GM23338 (cell line): ENCODE measurements at regions not wholly inside any gene's neighbourhood (a gene's known extent, or its start where the extent isn't known, plus 50 kb on each side); places are given as distances from the start of the nearest gene placed in this dataset.

ENCODE experiments used
- ATAC-seq: fragments of 200-7000 bp; cut with Tn5 transposase; 3 replicates; pipeline ENCODE4 v1.9.1; 2020
- DNase-seq: peaks from one replicate; pipeline ENCODE4 v3.0.0-alpha.2; 2015; ENCODE audit warnings: low spot score
- H2AFZ ChIP-seq: fragments of 200-600 bp; sonication (generic); 2 replicates; pipeline ENCODE4 v1.8.0; 2016; ENCODE audit warnings: antibody characterized with exemption, mild to moderate bottlenecking, moderate library complexity
- H3F3A ChIP-seq: fragments of 200-600 bp; sonication (generic); replicated peaks from 2 replicates; pipeline ENCODE4 v1.8.0; 2017; ENCODE audit warnings: antibody characterized with exemption, mixed run types, low read depth
- H3K27ac ChIP-seq: fragments of 200-600 bp; sonication (generic); 2 replicates; pipeline ENCODE4 v1.6.1; 2016; ENCODE audit warnings: low read depth
- H3K27me3 ChIP-seq: fragments of 200-600 bp; sonication (generic); 2 replicates; pipeline ENCODE4 v1.8.0; 2016; ENCODE audit warnings: mild to moderate bottlenecking, mixed run types, moderate library complexity; ENCODE audit not compliant: insufficient read depth
- H3K36me3 ChIP-seq: fragments of 200-600 bp; sonication (generic); 2 replicates; pipeline ENCODE4 v1.8.0; 2016; ENCODE audit warnings: mild to moderate bottlenecking; ENCODE audit not compliant: insufficient read depth
- H3K4me1 ChIP-seq: fragments of 200-600 bp; sonication (generic); 2 replicates; pipeline ENCODE4 v1.8.0; 2016; ENCODE audit warnings: mild to moderate bottlenecking, moderate library complexity; ENCODE audit not compliant: insufficient read depth
- H3K4me2 ChIP-seq: fragments of 200-600 bp; sonication (generic); 2 replicates; pipeline ENCODE4 v1.7.1; 2017; ENCODE audit warnings: mixed run types
- H3K4me3 ChIP-seq: fragments of 200-600 bp; sonication (generic); 2 replicates; pipeline ENCODE4 v1.6.1; 2016; ENCODE audit warnings: mixed run types
- H3K79me2 ChIP-seq: fragments of 200-600 bp; sonication (generic); replicated peaks from 2 replicates; pipeline ENCODE4 v1.8.0; 2017; ENCODE audit warnings: mild to moderate bottlenecking; ENCODE audit not compliant: insufficient read depth
- H3K9me2 ChIP-seq: fragments of 200-600 bp; sonication (generic); 2 replicates; pipeline ENCODE4 v1.8.0; 2017; ENCODE audit not compliant: insufficient read depth
- H4K20me1 ChIP-seq: fragments of 200-600 bp; sonication (generic); replicated peaks from 2 replicates; pipeline ENCODE4 v1.8.0; 2017; ENCODE audit warnings: mild to moderate bottlenecking; ENCODE audit not compliant: insufficient read depth
- H3K27ac Mint-ChIP-seq: 2 replicates; pipeline ENCODE4 v1.8.0; 2020; ENCODE audit warnings: inconsistent platforms, mild to moderate bottlenecking, moderate library complexity, mixed read lengths
- H3K27me3 Mint-ChIP-seq: 3 replicates; pipeline ENCODE4 v1.8.0; 2022; ENCODE audit warnings: low read depth, mild to moderate bottlenecking, moderate library complexity, mixed read lengths, inconsistent platforms; ENCODE audit not compliant: insufficient read depth, poor library complexity
- H3K36me3 Mint-ChIP-seq: 3 replicates; pipeline ENCODE4 v1.8.0; 2021; ENCODE audit warnings: low read depth, mild to moderate bottlenecking, inconsistent platforms, moderate library complexity, mixed read lengths
- H3K4me1 Mint-ChIP-seq: 3 replicates; pipeline ENCODE4 v1.8.0; 2020; ENCODE audit warnings: mild to moderate bottlenecking, inconsistent platforms, mixed read lengths
- H3K4me3 Mint-ChIP-seq: 3 replicates; pipeline ENCODE4 v1.8.0; 2021; ENCODE audit warnings: moderate library complexity, mild to moderate bottlenecking, inconsistent platforms, mixed read lengths
- H3K9me3 Mint-ChIP-seq: 3 replicates; pipeline ENCODE4 v1.8.0; 2020; ENCODE audit warnings: moderate library complexity, mild to moderate bottlenecking, inconsistent platforms, mixed read lengths
- CREB1 ChIP-seq: fragments of 250-450 bp; sonication (Bioruptor Pico); IDR thresholded peaks from 2 replicates; pipeline ENCODE4 v1.5.0; 2020; ENCODE audit warnings: low read depth, mild to moderate bottlenecking, moderate library complexity
- CTCF ChIP-seq, 2 experiments: fragments of 200-600 bp in 1 of 2; sonication (generic) in 1 of 2; conservative IDR thresholded peaks; 2 replicates each; pipeline versions ENCODE4 v1.5.1 to v1.6.1; 2016 to 2017; ENCODE audit warnings: antibody characterized with exemption in 2 of 2, low read depth in 2 of 2, mild to moderate bottlenecking in 2 of 2, moderate library complexity in 1 of 2
- ETS1 ChIP-seq: IDR thresholded peaks from 2 replicates; pipeline ENCODE4 v1.6.1; 2016; ENCODE audit warnings: antibody characterized with exemption
- EZH2 ChIP-seq: fragments of 200-600 bp; sonication (generic); IDR thresholded peaks from one replicate; pipeline ENCODE4 v1.8.0; 2017; ENCODE audit warnings: antibody characterized with exemption, mild to moderate bottlenecking, low read depth; ENCODE audit not compliant: unreplicated experiment
- POLR2AphosphoS5 ChIP-seq: IDR thresholded peaks from 2 replicates; pipeline ENCODE4 v1.6.1; 2016; ENCODE audit warnings: antibody characterized with exemption, low read depth
- STAT1 ChIP-seq: IDR thresholded peaks from one replicate; pipeline ENCODE4 v1.6.1; 2016; ENCODE audit warnings: antibody characterized with exemption; ENCODE audit not compliant: unreplicated experiment
- ZNF114 ChIP-seq: fragments of 250-450 bp; sonication (Bioruptor Pico); IDR thresholded peaks from 2 replicates; pipeline ENCODE4 v1.5.0; 2020; ENCODE audit warnings: mild to moderate bottlenecking, moderate library complexity
- ZNF331 ChIP-seq: fragments of 250-450 bp; sonication (Bioruptor Pico); IDR thresholded peaks from 2 replicates; pipeline ENCODE4 v1.5.0; 2020; ENCODE audit warnings: low read depth, mild to moderate bottlenecking, moderate library complexity

GRCh38 chr20:1802385-1803060 lies 92.7 kb upstream of the SIRPA start:
- no peak for TF ChIP-seq CREB1
- TF ChIP-seq CTCF (conservative IDR thresholded peaks at IDR 0.05; ENCODE audit: low read depth in 2 of 2): peak; percentile 68 to 86
- Histone ChIP-seq H3F3A (peaks cover 8% of the 10 kb centered on the region; the same call in 1 of the 2 replicates), H3K9me2 (no peaks in the 10 kb centered on the region), H3K36me3 (no peaks in the 10 kb centered on the region), H3K79me2 (no peaks in the 10 kb centered on the region), H4K20me1 (no peaks in the 10 kb centered on the region), H3K27ac (no peak overlapping the region), H3K4me3 (peak overlapping the region; percentile 63), H2AFZ (peak overlapping the region; percentile 97), H3K4me1 (peaks cover 18% of the 10 kb centered on the region), H3K4me2 (peak overlapping the region; percentile 90), H3K27me3 (peaks cover 43% of the 10 kb centered on the region)
- Mint-ChIP-seq H3K9me3 (no peaks in the 10 kb centered on the region), H3K36me3 (peaks cover 4% of the 10 kb centered on the region; the same call in 1 of the 3 replicates), H3K4me1 (peaks cover 38% of the 10 kb centered on the region), H3K27ac (no peak overlapping the region), H3K4me3 (peak overlapping the region; percentile 77), H3K27me3 (peaks cover 32% of the 10 kb centered on the region)
- DNase-seq: peak; percentile 86
- peak; percentile 76 for ATAC-seq

DNA sequence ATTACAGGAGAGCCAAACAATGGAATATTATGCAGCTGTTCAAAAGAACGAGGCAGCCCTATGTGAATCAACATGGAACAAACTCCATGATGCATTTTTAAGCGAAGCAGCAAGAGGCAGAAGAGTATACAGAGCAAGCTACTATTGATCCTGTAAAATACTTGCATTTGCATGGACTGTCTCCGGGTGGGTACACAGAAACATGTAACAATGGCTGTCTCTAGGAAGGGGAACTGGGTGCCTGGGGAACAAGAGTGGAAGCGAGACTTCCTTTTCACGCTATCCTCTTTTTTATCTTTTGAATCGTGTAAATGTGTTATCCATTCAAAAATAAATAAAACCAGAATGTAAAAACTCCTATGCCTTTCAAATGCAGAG lies 93.3 kb upstream of the SIRPA start:
- ATAC-seq (no peak), DNase-seq (no peak)
- Histone ChIP-seq H3K27ac (no peak overlapping the region), H3K4me3 (peak overlapping the region; percentile 63), H3K27me3 (peaks cover 43% of the 10 kb centered on the region), H3K4me1 (peaks cover 18% of the 10 kb centered on the region), H2AFZ (0 out of 2 replicates have a peak overlapping the region, but pooled peaks have one; percentile 5), H4K20me1 (no peaks in the 10 kb centered on the region), H3K4me2 (peak overlapping the region; percentile 90), H3F3A (peaks cover 8% of the 10 kb centered on the region; the same call in 1 of the 2 replicates), H3K9me2 (no peaks in the 10 kb centered on the region), H3K36me3 (no peaks in the 10 kb centered on the region), H3K79me2 (no peaks in the 10 kb centered on the region)
- Mint-ChIP-seq H3K27ac (no peak overlapping the region), H3K4me3 (peak overlapping the region; percentile 77), H3K27me3 (peaks cover 32% of the 10 kb centered on the region), H3K9me3 (no peaks in the 10 kb centered on the region), H3K4me1 (peaks cover 34% of the 10 kb centered on the region), H3K36me3 (peaks cover 4% of the 10 kb centered on the region; the same call in 1 of the 3 replicates)
- no peak for TF ChIP-seq STAT1
- TF ChIP-seq ZNF114 (CRISPR knock-in tag): no peak
- TF ChIP-seq ZNF331 (CRISPR knock-in tag): no peak
- TF ChIP-seq POLR2AphosphoS5: no peak
- TF ChIP-seq ETS1: no peak
- TF ChIP-seq EZH2: no peak
